ENCODE measurements at regions not wholly inside any gene's neighbourhood (a gene's known extent, or its start where the extent isn't known, plus 50 kb on each side); places are given as distances from the start of the nearest gene placed in this dataset.

DNA sequence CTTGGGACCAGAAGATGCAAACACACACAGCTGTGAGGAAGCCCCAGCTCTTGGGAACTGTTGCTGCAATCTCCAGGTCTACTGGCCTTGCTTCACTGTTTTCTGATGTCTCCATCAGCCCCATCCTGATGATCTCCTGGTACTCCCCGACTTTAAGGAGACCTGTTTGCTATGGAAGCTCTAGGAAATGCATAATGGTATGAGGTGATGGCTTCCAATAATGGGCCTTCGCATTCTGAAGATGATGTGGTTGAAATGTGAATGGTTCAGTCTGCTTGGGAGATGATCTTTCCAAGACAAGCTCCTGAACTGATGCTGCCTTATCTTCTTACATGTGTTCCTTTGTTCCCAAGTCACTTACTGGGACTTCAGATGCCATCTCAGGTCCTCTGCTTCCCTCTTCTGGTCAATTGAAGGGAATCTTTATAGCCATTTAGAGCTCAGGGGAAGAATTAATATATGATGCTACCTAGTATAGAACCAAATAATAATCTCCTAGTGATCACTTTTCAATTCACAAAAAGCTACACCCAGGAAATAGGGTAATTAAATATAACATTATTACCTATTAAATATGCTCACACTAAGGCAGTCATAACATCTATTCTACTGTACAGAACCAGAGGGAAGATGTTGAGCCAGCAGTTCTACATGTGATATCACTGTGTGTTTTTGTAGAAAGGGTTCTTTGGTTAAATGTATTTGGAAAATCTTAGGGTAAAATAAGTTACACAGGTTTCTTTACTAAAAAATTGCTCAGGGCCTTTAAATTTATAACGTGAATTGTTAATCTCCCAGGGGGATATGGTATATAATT lies 73.9 kb upstream of the VTCN1 start:
- intact Hi-C loops (cut with DNase I; ENCODE audit: low total_unique reads) = loop anchor here (5.0 kb wide), 1 partner anchor 157 kb away; no protein-coding TSS in a partner anchor
- Histone ChIP-seq H3K4me3 (no peak overlapping the region), H3K27me3 (no peaks in the 10 kb centered on the region), H3K27ac (no peak overlapping the region), H3K9me3 (no peaks in the 10 kb centered on the region), H3K36me3 (no peaks in the 10 kb centered on the region), H3K4me1 (no peaks in the 10 kb centered on the region)
- TF ChIP-seq CTCF (IDR thresholded peaks at IDR 0.05) (peak; percentile 39 to 72 (median 52)), POLR2A (IDR thresholded peaks at IDR 0.05) (no peak)
- DNase-seq = no peak

DNA sequence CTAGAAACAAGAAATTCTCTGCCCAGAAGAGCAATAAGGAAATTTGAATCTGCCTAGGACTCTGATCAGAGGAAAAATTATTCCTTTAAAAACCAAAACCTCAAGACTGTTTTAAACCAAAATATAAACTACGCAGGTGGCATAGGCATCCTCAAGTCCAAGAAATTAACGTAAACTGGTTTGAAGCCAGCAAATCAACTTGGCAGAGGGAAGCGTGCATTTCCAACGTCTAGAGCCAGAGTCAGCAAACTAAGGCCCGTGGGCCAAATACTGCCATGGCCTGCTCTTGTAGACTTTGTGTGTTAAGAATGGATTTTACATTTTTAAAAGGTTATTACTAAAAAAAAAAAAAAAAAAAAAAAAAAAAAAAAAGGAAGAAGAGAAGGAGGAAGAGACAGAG lies 67.8 kb upstream of the VTCN1 start:
- no peaks in the 10 kb centered on the region for H3K36me3 ChIP-seq
- intact Hi-C loops (cut with DNase I; ENCODE audit: low total_unique reads) = no loop called here
- no peak overlapping the region for H3K4me3 ChIP-seq
- H3K27me3 ChIP-seq = no peaks in the 10 kb centered on the region
- DNase-seq = no peak
- no peak overlapping the region for H3K27ac ChIP-seq
- no peaks in the 10 kb centered on the region for H3K4me1 ChIP-seq
- H3K9me3 ChIP-seq = no peaks in the 10 kb centered on the region
- no peak for TF ChIP-seq POLR2A (IDR thresholded peaks at IDR 0.05)
- no peak for TF ChIP-seq CTCF (IDR thresholded peaks at IDR 0.05)

- intact Hi-C loops (cut with DNase I; ENCODE audit: low total_unique reads) = no loop called here
- Histone ChIP-seq H3K9me3 (no peaks in the 10 kb centered on the region), H3K27ac (peak overlapping the region in 1 of 2 donors; percentile 25), H3K4me1 (no peaks in the 10 kb centered on the region), H3K4me3 (no peak overlapping the region), H3K27me3 (no peaks in the 10 kb centered on the region), H3K36me3 (no peaks in the 10 kb centered on the region)
- TF ChIP-seq POLR2A (IDR thresholded peaks at IDR 0.05) (no peak), CTCF (IDR thresholded peaks at IDR 0.05) (no peak)
- DNase-seq = no peak
Measured at GRCh38 chr1:117275055-117275454, 64.3 kb upstream of the VTCN1 start.

- no peak overlapping the region for H3K4me3 ChIP-seq
- no peak for DNase-seq
- no peaks in the 10 kb centered on the region for H3K36me3 ChIP-seq
- no peaks in the 10 kb centered on the region for H3K9me3 ChIP-seq
- no peak for TF ChIP-seq POLR2A (IDR thresholded peaks at IDR 0.05)
- no peak for TF ChIP-seq CTCF (IDR thresholded peaks at IDR 0.05)
- intact Hi-C loops (cut with DNase I; ENCODE audit: low total_unique reads) = no loop called here
- no peaks in the 10 kb centered on the region for H3K27me3 ChIP-seq
- H3K4me1 ChIP-seq = no peaks in the 10 kb centered on the region
- H3K27ac ChIP-seq = no peak overlapping the region
Measured at GRCh38 chr1:117271959-117272358, 61.2 kb upstream of the VTCN1 start.

- no peak for DNase-seq
- Histone ChIP-seq H3K4me3 (no peak overlapping the region), H3K27ac (no peak overlapping the region), H3K4me1 (no peaks in the 10 kb centered on the region), H3K9me3 (no peaks in the 10 kb centered on the region), H3K36me3 (no peaks in the 10 kb centered on the region), H3K27me3 (no peaks in the 10 kb centered on the region)
- intact Hi-C loops (cut with DNase I; ENCODE audit: low total_unique reads) = no loop called here
- TF ChIP-seq POLR2A (IDR thresholded peaks at IDR 0.05) = no peak
- no peak for TF ChIP-seq CTCF (IDR thresholded peaks at IDR 0.05)
Measured at GRCh38 chr1:117271129-117271528, 60.4 kb upstream of the VTCN1 start.
